ENCODE measurements at regions not wholly inside any gene's neighbourhood (a gene's known extent, or its start where the extent isn't known, plus 50 kb on each side); places are given as distances from the start of the nearest gene placed in this dataset.
"Not testable (repeated sequence)": the region's sequence is repeated elsewhere in the genome, so short reads cannot be mapped to it uniquely, and the experiment has no call there.

DNA sequence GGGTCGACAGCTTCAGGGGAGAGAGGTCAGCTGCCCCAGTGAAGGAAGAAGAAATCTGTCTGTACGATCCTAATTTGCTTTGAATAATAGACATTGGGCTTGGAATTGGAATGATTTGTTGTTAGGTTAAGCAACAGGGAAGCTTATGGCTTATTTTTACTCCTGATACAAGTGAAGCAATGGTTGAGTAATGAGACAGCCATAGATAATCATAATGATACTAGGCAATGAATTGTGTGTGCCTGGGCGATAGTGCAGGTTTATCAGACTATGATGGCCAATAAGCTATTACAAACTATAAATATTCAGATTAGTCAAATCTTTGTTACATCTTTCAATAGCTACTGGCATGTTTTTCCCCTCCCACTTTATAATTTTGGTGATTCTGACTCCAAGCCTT, 140.9 kb upstream of the CDIN1 start:
- no peak for DNase-seq

DNA sequence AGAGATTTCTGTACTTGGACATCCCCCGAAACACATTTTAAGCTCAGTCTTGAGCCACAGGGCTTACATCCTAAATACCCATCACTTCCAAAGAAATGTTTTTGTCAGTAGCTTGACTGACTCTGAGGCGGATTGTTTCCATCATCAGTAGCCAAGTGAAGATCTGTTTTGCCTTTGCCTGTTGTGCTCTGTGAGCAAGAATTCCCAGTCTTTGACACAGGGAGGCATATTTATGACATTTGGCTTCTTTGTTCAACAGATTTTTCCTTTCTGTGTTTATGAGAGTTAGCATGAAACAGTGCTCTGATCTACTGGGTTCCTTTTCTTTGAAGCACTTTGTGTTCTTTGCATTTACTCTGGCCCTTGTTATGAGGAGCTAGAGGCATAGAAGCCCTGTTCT, 132.1 kb upstream of the CDIN1 start:
- DNase-seq = no peak

DNA sequence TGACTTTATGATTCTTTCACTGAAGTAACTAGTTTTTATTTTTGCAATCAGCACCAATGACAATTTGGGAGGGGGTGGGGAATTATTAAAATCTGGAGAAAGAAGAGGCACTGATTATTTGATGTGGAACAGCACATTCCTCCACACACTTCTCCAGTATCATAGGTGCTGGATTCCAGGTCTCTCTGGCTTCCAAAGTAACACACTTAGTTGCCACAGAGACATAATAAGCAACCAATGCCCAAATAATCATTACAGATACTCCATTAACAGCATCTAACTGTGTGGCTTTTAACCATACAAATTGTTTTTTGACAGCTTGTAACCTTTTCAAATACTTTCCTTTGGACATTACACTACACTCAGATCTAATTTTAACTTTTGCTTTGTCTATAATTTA, 131.0 kb upstream of the CDIN1 start:
- no peak for DNase-seq

DNA sequence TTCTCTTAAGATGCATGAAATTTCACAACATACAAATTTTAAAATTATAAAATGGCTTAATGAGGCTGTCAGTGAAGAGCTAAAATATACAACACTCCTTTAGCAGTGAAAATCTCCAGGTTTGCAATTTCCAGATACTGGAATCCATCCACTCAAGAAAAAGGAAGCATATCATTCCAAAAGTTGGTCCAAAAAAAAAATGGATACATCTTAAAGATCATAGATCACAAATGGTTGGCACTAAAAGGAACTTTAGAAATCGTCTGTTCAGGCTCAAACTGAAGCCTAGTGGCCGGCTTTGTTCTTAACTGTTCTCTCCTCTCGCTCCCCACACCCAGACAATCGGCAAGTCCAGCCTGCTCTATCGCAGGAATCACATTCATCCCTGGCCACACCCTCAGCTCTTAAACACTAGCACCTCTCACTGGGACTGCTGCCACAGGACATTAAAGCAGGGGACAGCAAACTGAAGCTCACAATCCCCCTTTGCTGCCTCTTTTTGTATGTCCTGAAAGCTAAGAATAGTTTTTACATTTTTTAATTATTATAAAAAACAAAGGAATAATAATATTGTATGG, 130.3 kb upstream of the CDIN1 start:
- DNase-seq = no peak

DNA sequence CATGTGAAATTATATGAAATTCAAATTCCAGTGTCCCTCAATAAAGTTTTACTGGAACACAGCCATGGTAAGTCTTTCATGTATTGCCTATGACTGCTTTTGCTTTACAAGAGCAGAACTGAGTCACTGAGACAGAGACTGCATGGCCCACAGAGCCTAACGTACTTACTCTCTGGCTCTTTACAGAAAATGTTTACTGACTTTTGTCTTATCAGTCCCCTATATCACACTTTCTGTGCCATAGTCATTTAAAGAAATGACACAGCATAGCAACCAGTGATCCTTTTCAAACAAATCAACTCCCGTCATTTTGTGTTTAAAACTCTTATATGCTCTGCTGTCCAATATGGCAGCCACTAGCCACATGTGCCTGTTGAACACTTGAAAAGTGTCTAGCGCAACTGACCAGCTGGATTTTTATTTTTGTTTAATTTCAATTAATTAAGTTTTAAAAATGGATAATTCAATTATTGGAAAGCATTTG, 129.7 kb upstream of the CDIN1 start:
- no peak for DNase-seq

DNA sequence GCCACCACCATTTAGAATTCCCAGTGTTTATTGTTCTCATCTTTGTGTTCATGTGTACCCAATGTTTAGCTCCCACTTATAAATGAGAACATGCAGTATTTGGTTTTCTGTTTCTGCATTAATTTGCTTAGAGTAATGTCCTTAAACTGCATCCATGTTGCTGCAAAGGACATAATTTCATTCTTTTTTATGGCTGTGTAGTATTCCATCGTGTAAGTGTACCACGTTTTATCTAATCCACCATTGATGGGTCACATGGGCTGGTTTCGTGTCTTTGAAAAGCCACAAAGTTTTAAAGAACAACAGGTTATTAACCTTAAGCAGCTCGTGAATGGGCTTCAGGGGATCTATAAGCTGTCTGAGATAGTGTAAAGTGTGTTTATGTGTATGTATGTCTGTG, 125.2 kb upstream of the CDIN1 start:
- not testable (repeated sequence) for DNase-seq

DNA sequence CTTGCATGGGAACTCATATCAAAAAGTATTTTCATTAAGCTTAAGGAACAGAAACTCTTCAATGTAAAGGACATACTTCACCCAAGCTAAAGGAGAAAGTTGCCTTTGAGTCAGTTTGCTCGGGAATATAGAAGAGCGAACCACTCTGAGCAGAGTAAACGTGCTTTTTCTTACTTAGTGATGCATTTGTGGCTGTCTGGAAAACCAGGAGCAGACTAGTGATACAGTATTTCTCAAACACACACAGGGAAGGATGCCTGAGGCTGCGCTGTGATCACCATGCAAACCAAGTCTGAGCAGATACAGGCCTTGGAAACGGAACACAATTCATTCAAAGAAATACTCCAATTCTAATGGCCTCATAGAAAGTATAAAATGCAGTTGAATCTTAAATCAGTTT, 121.0 kb upstream of the CDIN1 start:
- no peak for DNase-seq

DNA sequence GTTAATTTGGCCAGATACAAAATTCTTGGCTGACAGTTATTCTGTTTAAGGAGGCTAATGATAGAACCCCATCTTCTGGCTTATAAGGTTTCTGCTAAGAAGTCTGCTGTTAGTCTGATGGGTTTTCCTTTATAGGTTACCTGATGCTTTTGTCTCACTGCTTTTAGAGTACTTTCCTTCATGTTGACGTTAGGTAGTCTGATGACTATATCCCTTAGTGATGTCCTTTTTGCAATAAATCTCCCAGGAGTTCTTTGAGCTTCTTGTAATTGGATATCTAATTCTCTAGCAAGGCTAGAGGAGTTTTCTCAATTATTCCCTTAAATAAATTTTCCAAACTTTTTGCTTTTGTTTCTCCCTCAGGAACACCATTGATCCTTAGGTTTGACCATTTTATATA, 114.1 kb upstream of the CDIN1 start:
- no peak for DNase-seq

DNA sequence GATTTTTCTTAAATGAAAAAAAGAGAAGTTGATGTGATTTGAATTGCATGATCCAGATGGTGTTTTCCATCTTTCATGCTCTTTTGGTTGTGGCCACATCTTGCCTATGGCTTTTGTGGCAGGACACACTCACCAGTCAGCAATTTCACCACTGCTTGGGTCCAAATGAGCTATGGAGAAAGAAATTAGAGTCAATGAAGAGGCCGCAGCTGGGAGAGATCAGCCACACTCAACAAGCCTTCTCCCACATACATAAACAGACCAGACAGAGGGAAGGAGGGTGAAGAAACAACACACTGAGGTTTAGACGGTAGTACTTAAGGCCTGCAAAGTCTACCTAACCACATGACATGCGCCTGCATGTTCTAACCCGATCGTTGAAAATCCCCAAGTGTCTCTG, 110.7 kb upstream of the CDIN1 start:
- DNase-seq = no peak

DNA sequence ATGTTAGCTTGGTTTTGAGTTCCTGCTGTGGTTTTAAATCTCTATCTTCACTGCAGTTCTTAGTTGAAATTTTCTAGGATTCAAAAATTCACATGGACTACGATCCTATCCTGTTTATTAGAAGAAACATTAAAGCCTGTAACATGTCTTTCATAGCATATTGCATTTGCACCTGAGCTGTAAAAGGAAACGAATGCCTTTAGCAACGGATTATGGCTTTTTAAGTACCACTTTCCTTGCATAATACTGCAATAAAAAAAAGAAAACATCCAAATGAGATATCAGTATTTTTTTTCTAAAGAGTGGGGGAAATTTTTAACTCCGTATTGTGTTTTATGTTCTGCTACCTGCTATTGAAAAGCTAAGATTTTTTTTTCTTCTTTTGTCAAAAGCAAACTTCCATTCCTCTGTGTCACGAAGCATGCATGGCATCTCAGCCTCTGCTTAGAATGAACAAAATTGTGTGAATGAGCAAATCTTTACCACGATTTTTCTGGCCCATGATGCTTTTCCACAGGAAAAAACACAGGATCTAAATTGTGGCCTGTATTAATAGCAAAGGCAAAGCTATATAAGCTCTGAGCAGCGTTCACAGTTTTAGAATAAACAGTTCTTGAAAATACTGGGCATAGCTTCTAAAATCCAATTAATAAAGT, 110.0 kb upstream of the CDIN1 start:
- DNase-seq = no peak

DNA sequence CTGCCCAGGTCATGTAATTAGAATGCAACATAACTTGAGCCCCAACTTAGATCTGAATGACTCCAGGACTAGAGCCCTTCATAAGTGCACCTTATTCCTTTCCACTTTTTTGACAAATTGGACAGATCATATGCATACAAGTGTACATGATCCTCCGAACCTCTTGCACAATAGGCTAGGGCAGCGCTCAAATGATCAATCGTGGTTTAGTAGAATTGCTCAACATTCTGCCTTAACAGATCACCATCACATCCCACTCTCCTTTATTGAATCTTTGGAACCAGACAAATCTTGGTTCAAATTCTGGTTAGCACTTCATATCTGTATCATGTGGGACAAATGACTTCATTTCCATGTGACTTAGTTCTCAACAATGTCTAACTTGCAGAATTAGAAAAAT, 106.8 kb upstream of the CDIN1 start:
- no peak for DNase-seq

DNA sequence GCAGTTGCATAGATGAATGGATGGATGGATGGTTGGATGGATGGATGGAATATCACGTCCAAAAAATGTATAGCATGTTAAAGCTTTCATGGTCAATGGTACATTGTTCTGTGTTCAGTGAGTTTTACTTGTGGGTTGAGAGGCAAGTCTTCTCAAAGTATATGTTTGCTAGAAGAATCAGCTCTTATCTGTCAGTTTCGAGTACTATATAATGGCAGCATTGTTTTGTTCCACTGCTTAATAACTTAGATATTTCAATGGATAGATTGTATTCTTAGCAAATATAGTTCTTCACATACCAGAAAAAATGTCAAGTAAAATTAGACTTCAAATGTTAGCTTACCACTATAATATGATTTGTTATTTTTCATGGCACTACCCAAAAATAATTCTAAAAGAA, 100.9 kb upstream of the CDIN1 start:
- DNase-seq = no peak

DNA sequence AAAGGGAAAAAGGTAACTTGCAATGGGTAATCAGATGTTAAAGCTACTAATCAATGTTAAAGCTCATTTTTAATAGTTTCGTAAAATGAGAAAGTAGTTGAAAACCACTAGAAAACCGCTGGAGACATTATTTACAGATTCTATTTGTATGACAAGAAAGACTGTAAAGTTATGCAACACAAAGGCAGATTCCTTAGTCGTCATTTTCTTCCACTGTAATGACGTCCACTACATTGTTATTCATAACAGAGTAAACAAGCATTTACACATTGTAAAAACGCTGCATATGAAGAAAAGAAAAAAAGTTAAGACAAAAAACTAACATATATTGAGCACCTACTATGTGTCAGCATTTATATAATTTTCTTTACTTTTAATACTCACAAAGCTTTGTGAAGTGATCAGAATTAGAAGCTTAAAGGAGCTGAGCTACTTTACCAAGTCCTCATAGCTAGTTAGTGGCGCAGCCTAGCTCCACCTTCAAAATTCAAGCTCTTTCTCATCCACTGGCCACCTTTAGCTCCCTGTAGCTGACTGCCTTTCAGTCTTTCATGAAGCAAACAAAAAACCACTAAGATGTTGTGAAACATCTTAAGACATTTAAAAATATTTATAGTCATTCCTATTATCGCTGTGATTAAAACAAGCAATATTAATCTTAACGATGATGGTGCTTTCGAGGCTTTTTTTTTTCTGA, 100.1 kb upstream of the CDIN1 start:
- DNase-seq = no peak

DNA sequence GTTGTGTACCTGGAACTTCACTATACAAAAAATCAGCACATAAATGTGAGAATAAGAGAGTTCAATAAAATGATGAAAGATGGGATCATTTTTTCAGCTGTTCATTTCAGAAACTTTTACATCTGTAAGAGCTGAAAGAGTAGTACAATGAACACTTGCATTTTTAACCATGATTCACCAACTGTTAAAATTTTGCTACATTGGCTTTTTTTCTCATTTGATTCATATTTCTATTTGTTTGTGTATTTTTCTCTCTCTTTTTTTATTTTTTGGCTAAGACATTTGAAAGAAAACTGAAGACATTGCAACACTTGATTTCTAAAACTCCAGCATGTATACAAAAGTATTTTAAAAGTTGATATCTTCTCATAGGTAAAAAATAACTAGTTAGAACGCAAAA, 98.3 kb upstream of the CDIN1 start:
- DNase-seq = no peak

DNA sequence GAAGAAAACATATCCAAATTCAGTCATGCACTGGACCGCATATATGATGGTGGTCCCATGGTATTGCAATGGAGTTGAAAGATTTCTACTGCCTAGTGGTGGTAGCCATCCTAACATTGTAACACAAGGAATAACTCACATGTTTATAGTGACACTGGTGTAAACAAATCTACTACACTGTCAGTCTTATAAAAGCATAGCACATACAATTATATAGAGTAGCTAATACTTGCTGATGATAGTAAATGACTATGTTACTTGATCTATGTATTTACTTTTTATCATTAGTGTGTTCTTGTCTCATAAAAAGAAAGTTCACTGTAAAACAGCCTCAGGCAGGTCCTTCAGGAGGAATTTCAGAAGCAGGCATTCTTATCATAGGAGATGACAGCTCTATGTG, 96.0 kb upstream of the CDIN1 start:
- DNase-seq = no peak

DNA sequence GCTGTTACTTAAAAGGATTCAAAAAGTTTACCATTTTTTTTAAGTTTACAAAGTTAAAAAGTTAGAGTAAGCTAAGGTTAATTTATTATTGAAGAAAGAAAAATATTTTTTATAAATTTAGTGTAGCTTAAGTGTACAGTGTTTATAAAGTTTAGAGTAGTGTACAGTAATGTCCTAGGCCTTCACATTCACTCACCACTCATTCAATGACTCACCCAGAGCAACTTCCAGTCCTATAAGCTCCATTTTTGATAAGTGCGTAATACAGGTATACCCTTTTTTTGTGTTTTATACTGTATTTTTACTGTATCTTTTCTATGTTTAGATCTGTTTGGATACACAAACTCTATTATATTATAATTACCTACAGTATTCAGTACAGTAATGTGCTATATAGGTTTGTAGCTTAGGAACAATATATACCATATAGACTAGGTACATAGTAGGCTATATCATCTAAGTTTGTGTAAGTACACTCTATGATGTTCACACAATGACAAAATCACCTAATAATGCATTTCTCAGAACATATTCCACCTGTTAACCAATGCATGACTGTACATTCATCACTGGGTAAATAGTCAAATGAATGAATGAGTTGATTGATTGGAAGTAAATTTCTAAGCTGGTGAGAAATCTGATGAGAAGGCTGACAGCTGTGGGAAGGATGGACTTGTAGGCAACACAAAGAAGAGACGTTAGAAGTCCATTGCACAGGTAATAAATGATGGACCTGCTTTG, 95.2 kb upstream of the CDIN1 start:
- no peak for DNase-seq

DNA sequence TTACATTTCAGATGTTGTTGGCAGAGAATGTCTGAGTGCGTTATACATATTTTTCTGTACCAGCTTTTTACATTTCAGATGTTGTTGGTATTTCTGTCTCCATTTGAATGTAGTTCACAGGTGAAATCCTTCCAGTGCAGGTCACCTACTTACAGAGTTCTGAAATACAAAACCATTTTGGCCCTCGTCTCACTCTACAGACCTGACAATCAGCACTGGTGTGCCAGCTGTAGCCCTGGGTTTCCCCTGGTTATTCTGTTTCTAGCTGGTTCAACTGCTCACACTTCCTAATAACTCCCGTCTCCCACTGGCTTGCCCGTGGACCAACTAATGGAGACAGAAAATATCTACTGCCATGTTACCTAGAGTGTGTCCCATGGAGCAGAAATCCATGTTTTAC, 87.5 kb upstream of the CDIN1 start:
- no peak for DNase-seq

DNA sequence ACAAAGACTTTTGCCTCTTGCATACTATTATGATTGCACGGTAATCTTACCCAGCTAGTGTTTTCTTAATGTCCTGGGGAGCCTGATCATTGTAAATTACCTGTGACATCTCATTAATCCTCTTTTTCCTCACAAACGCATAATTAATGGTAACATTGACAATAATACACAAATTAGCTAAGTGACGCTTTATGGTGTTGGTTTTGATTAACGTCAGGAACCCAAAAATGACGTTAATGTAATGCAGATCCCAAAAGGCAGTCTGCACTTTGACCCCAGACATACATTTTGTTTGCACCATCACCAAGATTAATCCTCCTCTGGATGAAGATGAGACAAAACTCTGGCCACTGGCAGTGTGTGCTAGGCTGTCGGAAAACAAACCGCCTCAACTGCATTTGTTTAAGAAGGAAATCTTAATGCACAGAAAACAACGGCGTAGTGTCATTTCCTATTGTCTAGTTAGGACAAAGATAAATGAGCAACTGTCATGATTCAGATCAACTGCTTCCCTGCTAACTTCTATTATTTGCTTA, 83.9 kb upstream of the CDIN1 start:
- DNase-seq = no peak

DNA sequence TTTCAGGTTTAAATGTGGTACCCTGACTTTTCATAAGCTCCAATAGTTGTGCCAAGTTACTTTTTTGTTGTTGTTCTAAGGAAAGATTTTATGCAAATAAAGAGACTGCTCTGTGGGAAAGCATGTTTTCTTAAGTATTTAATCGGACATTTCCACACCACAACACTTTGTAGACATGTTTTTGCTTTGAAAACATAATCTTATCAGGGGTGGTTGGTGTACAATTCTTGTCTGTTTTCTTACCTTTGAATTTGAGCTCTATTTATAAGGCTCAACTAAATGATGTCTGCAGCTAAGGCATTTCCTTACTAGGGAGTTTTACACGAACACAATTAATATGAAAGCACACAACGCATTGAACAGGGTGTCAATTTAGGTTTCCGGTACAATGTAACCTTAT, 81.5 kb upstream of the CDIN1 start:
- DNase-seq = no peak

DNA sequence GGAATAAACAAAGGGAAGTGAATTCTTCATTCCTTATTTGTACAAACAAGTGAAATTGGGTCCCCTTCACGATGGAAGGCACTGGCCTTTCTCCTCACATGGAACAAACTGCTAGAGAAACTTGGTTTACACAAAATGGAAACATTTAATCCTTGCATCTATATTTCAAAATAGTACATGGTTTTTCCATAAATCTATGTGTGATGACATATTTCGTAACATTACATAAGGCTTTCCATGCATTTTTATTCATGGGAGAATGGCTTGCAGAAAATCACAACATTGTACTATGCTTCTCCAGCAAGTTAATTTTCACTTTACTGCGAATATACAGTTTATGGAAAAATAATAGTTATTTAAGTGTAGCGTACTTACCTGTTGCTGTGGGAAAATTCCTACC, 81.0 kb upstream of the CDIN1 start:
- no peak for DNase-seq

DNA sequence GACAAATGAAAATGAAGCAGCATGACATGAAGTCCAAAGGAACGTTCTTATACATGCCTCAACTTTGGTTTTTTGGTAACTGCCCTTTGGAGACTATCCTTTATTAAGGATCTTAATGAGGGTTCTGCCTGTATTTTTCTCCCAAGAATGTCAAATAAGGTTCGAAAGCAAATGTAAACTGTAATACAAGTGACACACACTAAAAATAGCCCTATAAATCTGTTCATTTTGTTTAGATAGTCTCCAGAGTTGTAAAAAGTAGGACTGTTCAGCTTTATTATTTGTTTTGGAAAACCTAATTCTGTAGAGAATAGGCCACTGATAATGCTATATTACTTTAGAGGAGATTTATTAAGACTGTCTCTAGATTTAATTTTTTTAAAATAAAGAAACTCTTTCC, 80.5 kb upstream of the CDIN1 start:
- DNase-seq = no peak

DNA sequence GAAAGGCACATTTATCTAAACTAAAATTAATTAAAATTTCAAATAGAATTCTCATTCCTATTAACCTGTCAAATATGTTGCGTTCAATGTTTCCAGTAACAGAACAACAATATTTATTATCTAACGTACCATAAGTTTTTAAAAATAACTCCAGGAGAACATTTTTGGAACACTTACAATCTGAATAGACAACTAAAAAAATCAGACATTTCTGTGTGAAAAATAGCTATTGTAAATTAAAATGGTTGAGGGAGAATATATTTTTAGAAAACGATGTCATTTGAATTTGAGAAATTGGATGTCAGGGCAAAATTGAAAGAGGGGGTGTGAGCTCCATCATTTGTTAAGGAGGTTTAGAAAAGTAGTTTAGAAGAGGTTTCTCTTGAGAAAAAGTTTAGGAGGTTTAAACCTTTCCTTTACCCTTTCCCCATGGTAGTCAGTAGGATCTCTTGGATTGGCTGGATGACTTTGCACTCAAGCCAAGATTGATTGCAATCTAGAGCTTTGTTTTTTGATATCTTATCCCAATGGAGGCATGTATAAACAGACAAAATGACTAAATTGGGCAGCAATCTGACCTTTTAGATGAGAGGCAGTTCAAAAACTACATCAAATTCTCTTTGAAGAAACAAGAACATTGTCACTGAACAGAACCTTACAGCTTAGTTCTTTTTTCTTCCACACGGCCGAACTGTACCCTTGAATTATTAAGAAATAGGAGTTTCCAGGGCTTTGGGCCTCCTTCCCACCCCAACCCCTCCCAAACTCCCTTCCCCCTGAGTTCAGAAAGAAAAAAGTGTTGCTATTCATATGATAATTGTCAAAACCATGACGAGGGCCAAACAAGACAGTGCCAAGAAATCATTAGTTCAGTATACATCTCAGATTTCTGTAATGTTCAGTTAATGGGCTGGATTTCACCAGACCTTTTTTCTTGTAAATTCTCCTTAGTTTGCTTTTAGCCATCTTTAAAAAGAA, 79.7 kb upstream of the CDIN1 start:
- no peak for DNase-seq
